GM12878 (cell line): ENCODE measurements at regions not wholly inside any gene's neighbourhood (a gene's known extent, or its start where the extent isn't known, plus 50 kb on each side); places are given as distances from the start of the nearest gene placed in this dataset.

Source experiments
- ATAC-seq: fragments of 200-7000 bp; cut with Tn5 transposase; 3 replicates; pipeline ENCODE4 v1.9.1; 2020; ENCODE audit warnings: mild to moderate bottlenecking, moderate library complexity
- BruUV-seq: library from RNA; stranded (reverse); fragments of 400-500 nt; replicated peaks from 2 replicates; lab custom pipeline; 2021; lab: Mats Ljungman, UMichigan
- CTCF ChIA-PET: fragments of 300-600 bp; sonication (Branson Sonifier 250); formaldehyde crosslinking; extraction: SDS; loops from one replicate; lab custom pipeline; 2021; ENCODE audit warnings: inconsistent platforms; lab: Yijun Ruan, JAX
- POLR2A ChIA-PET: fragments of 350-600 bp; formaldehyde crosslinking; extraction: SDS; loops from one replicate; lab custom pipeline; 2021; ENCODE audit warnings: inconsistent platforms; lab: Charles Lee
- RAD21 ChIA-PET: fragments of 300-600 bp; sonication (Branson Sonifier 250); formaldehyde crosslinking; loops from one replicate; lab custom pipeline; 2023; ENCODE audit warnings: antibody characterized with exemption; ENCODE audit not compliant: unreplicated experiment; lab: Charles Lee
- SMC1A ChIA-PET: fragments of 300-600 bp; sonication (Branson Sonifier 250); formaldehyde crosslinking; loops from one replicate; lab custom pipeline; 2023; ENCODE audit not compliant: unreplicated experiment, uncharacterized antibody; lab: Charles Lee
- DNase-seq: peaks from one replicate; pipeline ENCODE4 v3.0.0-alpha.2; 2011; ENCODE audit warnings: low read depth, low spot score
- FAIRE-seq: peaks from 3 replicates; lab custom pipeline; 2011; peaks lifted over from hg19 to GRCh38; lab: Jason Lieb, UNC
- H2AFZ ChIP-seq: 2 replicates; pipeline ENCODE4 v1.6.0; 2011; ENCODE audit warnings: low read depth, low read length, control low read depth; ENCODE audit not compliant: control insufficient read depth
- H3K27ac ChIP-seq: 2 replicates; pipeline ENCODE4 v1.5.1; 2011; ENCODE audit warnings: control low read depth; ENCODE audit not compliant: control insufficient read depth, insufficient read depth
- H3K27me3 ChIP-seq, 2 experiments: replicated peaks in 1 of 2; 2 replicates each; pipeline versions ENCODE4 v1.6.0 to v1.6.1; 2011; ENCODE audit warnings: low read length in 1 of 2; ENCODE audit not compliant: control insufficient read depth in 2 of 2, insufficient read depth in 2 of 2
- H3K36me3 ChIP-seq, 2 experiments: 2 replicates each; pipeline ENCODE4 v1.5.1; 2011; ENCODE audit warnings: low read length in 1 of 2; ENCODE audit not compliant: control insufficient read depth in 2 of 2, insufficient read depth in 2 of 2
- H3K4me1 ChIP-seq: 2 replicates; pipeline ENCODE4 v1.6.1; 2011; ENCODE audit warnings: mild to moderate bottlenecking, low read length, moderate library complexity, mixed read lengths; ENCODE audit not compliant: control insufficient read depth, insufficient read depth
- H3K4me2 ChIP-seq: 2 replicates; pipeline ENCODE4 v1.6.0; 2011; ENCODE audit warnings: control low read depth; ENCODE audit not compliant: control insufficient read depth, insufficient read depth
- H3K4me3 ChIP-seq: fragments of 200-600 bp; sonication (generic); 2 replicates; pipeline ENCODE4 v1.5.1; 2016
- H3K79me2 ChIP-seq: 2 replicates; pipeline ENCODE4 v1.6.0; 2011; ENCODE audit warnings: low read length; ENCODE audit not compliant: control insufficient read depth, insufficient read depth
- H3K9ac ChIP-seq: 2 replicates; pipeline ENCODE4 v1.8.0; 2011; ENCODE audit warnings: low read length, control low read depth, mixed read lengths; ENCODE audit not compliant: control insufficient read depth, insufficient read depth
- H3K9me3 ChIP-seq: replicated peaks from 3 replicates; pipeline ENCODE4 v1.5.1; 2011; ENCODE audit warnings: mild to moderate bottlenecking, low read length; ENCODE audit not compliant: control insufficient read depth, insufficient read depth
- H4K20me1 ChIP-seq: 2 replicates; pipeline ENCODE4 v1.6.0; 2011; ENCODE audit not compliant: control insufficient read depth, insufficient read depth
- BHLHE40 ChIP-seq, 2 experiments: fragments of 450-650 bp in 1 of 2; IDR thresholded peaks; 2 replicates each; pipeline ENCODE4 v1.6.1; 2011 to 2017; ENCODE audit warnings: low read depth in 2 of 2, borderline replicate concordance in 1 of 2, improper control_type of control experiment in 1 of 2, low read length in 1 of 2, mild to moderate bottlenecking in 1 of 2
- EGR1 ChIP-seq, 2 experiments: IDR thresholded peaks; 1 replicate in 1 of 2; 2 replicates in 1 of 2; pipeline ENCODE4 v1.6.1; 2011 to 2012; ENCODE audit warnings: low read depth in 2 of 2, low read length in 2 of 2, borderline replicate concordance in 1 of 2, mild to moderate bottlenecking in 1 of 2, moderate library complexity in 1 of 2
- NFXL1 ChIP-seq: fragments of 450-650 bp; IDR thresholded peaks from 2 replicates; pipeline ENCODE4 v1.6.1; 2017; ENCODE audit warnings: antibody characterized with exemption, mild to moderate bottlenecking, borderline replicate concordance
- PAX5 ChIP-seq: IDR thresholded peaks from 2 replicates; pipeline ENCODE4 v1.6.1; 2011; ENCODE audit warnings: low read depth, low read length, borderline replicate concordance
- SMC3 ChIP-seq: IDR thresholded peaks from 2 replicates; pipeline ENCODE4 v1.6.1; 2011; ENCODE audit warnings: low read length, improper control_type of control experiment, borderline replicate concordance
- YY1 ChIP-seq: IDR thresholded peaks from 2 replicates; pipeline ENCODE4 v1.6.1; 2011; ENCODE audit warnings: low read depth, mild to moderate bottlenecking, low read length
- WGBS: methylation state at CpG from one replicate; pipeline ENCODE4 v1.1.6; 2016; ENCODE audit warnings: low lambda C conversion rate; ENCODE audit not compliant: insufficient replicate concordance, insufficient coverage; ENCODE audit errors: missing lambda C conversion rate; 5-methylcytosine and 5-hydroxymethylcytosine counted together
- in situ Hi-C: fragments of 300-500 bp; cut with MboI; formaldehyde crosslinking; loops from 9 replicates; pipeline ENCODE4 v1.14.3; 2018; ENCODE audit warnings: mixed read lengths
- intact Hi-C: fragments of 100-400 bp; cut with micrococcal nuclease; formaldehyde crosslinking; loops from one replicate; pipeline ENCODE4 v1.14.2; 2022; ENCODE audit not compliant: unreplicated experiment
- TF ChIP-seq, protein P1 (sequence below), 3 experiments: IDR thresholded peaks in 2 of 3; conservative IDR thresholded peaks in 1 of 3; 2 replicates each; pipeline ENCODE4 v1.5.1; 2011; ENCODE audit warnings: low read depth in 3 of 3, low read length in 3 of 3, mild to moderate bottlenecking in 3 of 3, control low read depth in 2 of 3, moderate library complexity in 2 of 3, inconsistent platforms in 1 of 3, mixed read lengths in 1 of 3; ENCODE audit not compliant: control insufficient read depth in 2 of 3, insufficient read depth in 1 of 3; ENCODE audit errors: extremely low read depth in 1 of 3

- peak overlapping the region; percentile 33; the same call in 1 of the 2 replicates for H3K4me2 ChIP-seq
- H3K9ac ChIP-seq: no peak overlapping the region
- ChIA-PET CTCF (interaction anchor here (0.7 kb wide), 1 partner anchor 25 kb away, joined by 3 read pairs; no protein-coding TSS in a partner anchor), RAD21 (no interaction called here), POLR2A (no interaction called here), SMC1A (no interaction called here)
- H2AFZ ChIP-seq: peak overlapping the region; percentile 47; the same call in 1 of the 2 replicates
- H3K4me3 ChIP-seq: no peak overlapping the region
- H4K20me1 ChIP-seq: no peaks in the 10 kb centered on the region
- in situ Hi-C loops (no loop called here), intact Hi-C loops (no loop called here)
- WGBS: 91% methylated on average over 1 of the region's 1 CpG
- no peak for TF ChIP-seq NFXL1
- no peak overlapping the region for H3K27ac ChIP-seq
- DNase-seq: no peak
- no peaks in the 10 kb centered on the region; the same call in 2 of the 3 replicates for H3K9me3 ChIP-seq
- no peaks in the 10 kb centered on the region for H3K79me2 ChIP-seq
- H3K4me1 ChIP-seq: peaks cover 7% of the 10 kb centered on the region
- no peaks in the 10 kb centered on the region for H3K36me3 ChIP-seq
- no peak for FAIRE-seq
- ATAC-seq: no peak
- BruUV-seq: no TSS peak
- no peaks in the 10 kb centered on the region; a peak in 1 of 4 replicates for H3K27me3 ChIP-seq
Observed at GRCh38 chr3:72247645-72248388, 462.9 kb upstream of the PROK2 start.

GRCh38 chr3:72247126-72247525, 462.2 kb upstream of the PROK2 start:
- H3K4me1 ChIP-seq: peaks cover 7% of the 10 kb centered on the region
- ChIA-PET RAD21 (interaction anchor here (0.5 kb wide), 1 partner anchor 366 kb away, joined by 3 read pairs; no protein-coding TSS in a partner anchor), SMC1A (no interaction called here), CTCF (no interaction called here), POLR2A (no interaction called here)
- 28% methylated on average over 7 of the region's 7 CpGs for WGBS
- peak overlapping the region; percentile 33; the same call in 1 of the 2 replicates for H3K4me2 ChIP-seq
- H3K79me2 ChIP-seq: no peaks in the 10 kb centered on the region
- H3K36me3 ChIP-seq: no peaks in the 10 kb centered on the region
- H3K9me3 ChIP-seq: no peaks in the 10 kb centered on the region; the same call in 2 of the 3 replicates
- H4K20me1 ChIP-seq: no peaks in the 10 kb centered on the region
- H3K9ac ChIP-seq: no peak overlapping the region
- H3K27ac ChIP-seq: no peak overlapping the region
- no peak overlapping the region for H3K4me3 ChIP-seq
- peak overlapping the region; percentile 47 for H2AFZ ChIP-seq
- in situ Hi-C loops (no loop called here), intact Hi-C loops (no loop called here)
- H3K27me3 ChIP-seq: no peaks in the 10 kb centered on the region; a peak in 1 of 4 replicates
- no TSS peak for BruUV-seq
- DNase-seq (no peak), ATAC-seq (peak; percentile 73), FAIRE-seq (no peak)
- TF ChIP-seq SMC3: no peak
- no peak for TF ChIP-seq PAX5
- TF ChIP-seq, protein P1, sequence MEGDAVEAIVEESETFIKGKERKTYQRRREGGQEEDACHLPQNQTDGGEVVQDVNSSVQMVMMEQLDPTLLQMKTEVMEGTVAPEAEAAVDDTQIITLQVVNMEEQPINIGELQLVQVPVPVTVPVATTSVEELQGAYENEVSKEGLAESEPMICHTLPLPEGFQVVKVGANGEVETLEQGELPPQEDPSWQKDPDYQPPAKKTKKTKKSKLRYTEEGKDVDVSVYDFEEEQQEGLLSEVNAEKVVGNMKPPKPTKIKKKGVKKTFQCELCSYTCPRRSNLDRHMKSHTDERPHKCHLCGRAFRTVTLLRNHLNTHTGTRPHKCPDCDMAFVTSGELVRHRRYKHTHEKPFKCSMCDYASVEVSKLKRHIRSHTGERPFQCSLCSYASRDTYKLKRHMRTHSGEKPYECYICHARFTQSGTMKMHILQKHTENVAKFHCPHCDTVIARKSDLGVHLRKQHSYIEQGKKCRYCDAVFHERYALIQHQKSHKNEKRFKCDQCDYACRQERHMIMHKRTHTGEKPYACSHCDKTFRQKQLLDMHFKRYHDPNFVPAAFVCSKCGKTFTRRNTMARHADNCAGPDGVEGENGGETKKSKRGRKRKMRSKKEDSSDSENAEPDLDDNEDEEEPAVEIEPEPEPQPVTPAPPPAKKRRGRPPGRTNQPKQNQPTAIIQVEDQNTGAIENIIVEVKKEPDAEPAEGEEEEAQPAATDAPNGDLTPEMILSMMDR (IDR thresholded peaks at IDR 0.05 in 2 of 3, conservative IDR thresholded peaks at IDR 0.05 in 1 of 3; ENCODE audit: control insufficient read depth in 2 of 3, extremely low read depth in 1 of 3, insufficient read depth in 1 of 3, low read depth in 3 of 3, low read length in 3 of 3): no peak
- TF ChIP-seq BHLHE40 (IDR thresholded peaks at IDR 0.05; ENCODE audit: borderline replicate concordance in 1 of 2, low read depth in 2 of 2, low read length in 1 of 2): peak; percentile 56 to 59; a peak in 2 of 4 replicates
- TF ChIP-seq EGR1 (IDR thresholded peaks at IDR 0.05; ENCODE audit: borderline replicate concordance in 1 of 2, low read depth in 2 of 2, low read length in 2 of 2): peak in 1 of 2 experiments; percentile 69; a peak in 2 of 3 replicates
- peak; percentile 71 for TF ChIP-seq YY1
